ENCODE measurements at regions not wholly inside any gene's neighbourhood (a gene's known extent, or its start where the extent isn't known, plus 50 kb on each side); places are given as distances from the start of the nearest gene placed in this dataset.

DNA sequence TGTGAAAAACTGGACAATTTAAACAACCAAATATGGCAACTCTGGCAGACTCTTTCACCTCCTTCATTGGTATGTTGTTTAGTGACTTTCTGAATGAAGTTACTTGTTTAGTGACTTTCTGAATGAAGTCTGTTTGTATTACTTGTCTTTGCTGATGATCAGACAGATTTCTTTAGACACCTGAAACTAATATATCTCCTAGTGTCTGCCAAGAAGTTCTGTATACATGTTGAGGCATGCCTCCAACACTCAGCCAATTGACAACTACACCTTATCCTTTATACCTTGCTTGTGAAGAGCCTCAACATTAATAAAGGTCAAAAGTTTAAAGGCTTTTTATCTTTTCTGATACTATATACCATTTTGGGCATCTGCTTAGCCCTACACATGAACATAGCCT, 725.4 kb upstream of the EPHA7 start:
- TF ChIP-seq, protein P1, sequence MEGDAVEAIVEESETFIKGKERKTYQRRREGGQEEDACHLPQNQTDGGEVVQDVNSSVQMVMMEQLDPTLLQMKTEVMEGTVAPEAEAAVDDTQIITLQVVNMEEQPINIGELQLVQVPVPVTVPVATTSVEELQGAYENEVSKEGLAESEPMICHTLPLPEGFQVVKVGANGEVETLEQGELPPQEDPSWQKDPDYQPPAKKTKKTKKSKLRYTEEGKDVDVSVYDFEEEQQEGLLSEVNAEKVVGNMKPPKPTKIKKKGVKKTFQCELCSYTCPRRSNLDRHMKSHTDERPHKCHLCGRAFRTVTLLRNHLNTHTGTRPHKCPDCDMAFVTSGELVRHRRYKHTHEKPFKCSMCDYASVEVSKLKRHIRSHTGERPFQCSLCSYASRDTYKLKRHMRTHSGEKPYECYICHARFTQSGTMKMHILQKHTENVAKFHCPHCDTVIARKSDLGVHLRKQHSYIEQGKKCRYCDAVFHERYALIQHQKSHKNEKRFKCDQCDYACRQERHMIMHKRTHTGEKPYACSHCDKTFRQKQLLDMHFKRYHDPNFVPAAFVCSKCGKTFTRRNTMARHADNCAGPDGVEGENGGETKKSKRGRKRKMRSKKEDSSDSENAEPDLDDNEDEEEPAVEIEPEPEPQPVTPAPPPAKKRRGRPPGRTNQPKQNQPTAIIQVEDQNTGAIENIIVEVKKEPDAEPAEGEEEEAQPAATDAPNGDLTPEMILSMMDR (IDR thresholded peaks at IDR 0.05), result no peak
- TF ChIP-seq POLR2A (IDR thresholded peaks at IDR 0.05) (no peak), POLR2AphosphoS5 (IDR thresholded peaks at IDR 0.05; ENCODE audit: insufficient read depth in 1 of 2, low read depth in 1 of 2) (no peak)
